DOHH2 (cell line): ENCODE measurements at regions not wholly inside any gene's neighbourhood (a gene's known extent, or its start where the extent isn't known, plus 50 kb on each side); places are given as distances from the start of the nearest gene placed in this dataset.

Experiments used
- H3F3A ChIP-seq: fragments of 200-600 bp; sonication (generic), shearing (Covaris generic); 2 replicates; pipeline ENCODE4 v1.6.0; 2016; ENCODE audit warnings: antibody characterized with exemption, mild to moderate bottlenecking; ENCODE audit not compliant: control insufficient read depth, insufficient read depth
- H3K27ac ChIP-seq: fragments of 200-600 bp; sonication (generic); 2 replicates; pipeline ENCODE4 v1.5.1; 2014; ENCODE audit warnings: low read depth, mild to moderate bottlenecking, low read length, moderate library complexity
- H3K27me3 ChIP-seq: fragments of 200-600 bp; sonication (generic); 2 replicates; pipeline ENCODE4 v1.6.1; 2014; ENCODE audit warnings: mild to moderate bottlenecking, low read length, mixed read lengths; ENCODE audit not compliant: control insufficient read depth
- H3K36me3 ChIP-seq: fragments of 200-600 bp; sonication (generic); 2 replicates; pipeline ENCODE4 v1.6.1; 2014; ENCODE audit warnings: mild to moderate bottlenecking, low read length, moderate library complexity, mixed read lengths; ENCODE audit not compliant: control insufficient read depth
- H3K4me1 ChIP-seq: fragments of 200-600 bp; sonication (generic); 2 replicates; pipeline ENCODE4 v1.6.1; 2014; ENCODE audit warnings: mild to moderate bottlenecking, low read length, mixed read lengths; ENCODE audit not compliant: control insufficient read depth
- H3K4me2 ChIP-seq: fragments of 200-600 bp; sonication (generic); 2 replicates; pipeline ENCODE4 v1.6.0; 2014; ENCODE audit warnings: mild to moderate bottlenecking, low read length, moderate library complexity
- H3K4me3 ChIP-seq: fragments of 200-600 bp; sonication (generic); 2 replicates; pipeline ENCODE4 v1.5.1; 2014; ENCODE audit warnings: mild to moderate bottlenecking, low read length, mixed read lengths
- H3K79me2 ChIP-seq: fragments of 200-600 bp; sonication (generic); 2 replicates; pipeline ENCODE4 v1.6.1; 2014; ENCODE audit warnings: mild to moderate bottlenecking, low read length, mixed read lengths; ENCODE audit not compliant: control insufficient read depth
- H3K9me2 ChIP-seq: fragments of 200-600 bp; sonication (generic); replicated peaks from 2 replicates; pipeline ENCODE4 v1.6.1; 2014; ENCODE audit warnings: mild to moderate bottlenecking, low read length, mixed read lengths; ENCODE audit not compliant: control insufficient read depth
- H3K9me3 ChIP-seq: fragments of 200-600 bp; sonication (generic); 2 replicates; pipeline ENCODE4 v1.6.1; 2014; ENCODE audit warnings: antibody characterized with exemption, low read length, mixed read lengths; ENCODE audit not compliant: control insufficient read depth, insufficient read depth
- H4K20me1 ChIP-seq: fragments of 200-600 bp; sonication (generic); 2 replicates; pipeline ENCODE4 v1.6.0; 2014; ENCODE audit warnings: low read depth, mild to moderate bottlenecking, antibody characterized with exemption, low read length, moderate library complexity; ENCODE audit not compliant: control insufficient read depth, insufficient read depth
- EZH2phosphoT487 ChIP-seq: fragments of 200-600 bp; sonication (generic); IDR thresholded peaks from 2 replicates; pipeline ENCODE4 v1.6.1; 2017; ENCODE audit warnings: borderline replicate concordance, mild to moderate bottlenecking, antibody characterized with exemption, low read length, moderate library complexity, mixed read lengths
- TF ChIP-seq, protein P1 (sequence below): fragments of 200-600 bp; sonication (generic); IDR thresholded peaks from one replicate; pipeline ENCODE4 v1.5.1; 2014; ENCODE audit warnings: antibody characterized with exemption, mild to moderate bottlenecking, low read depth, low read length; ENCODE audit not compliant: poor library complexity, severe bottlenecking

DNA sequence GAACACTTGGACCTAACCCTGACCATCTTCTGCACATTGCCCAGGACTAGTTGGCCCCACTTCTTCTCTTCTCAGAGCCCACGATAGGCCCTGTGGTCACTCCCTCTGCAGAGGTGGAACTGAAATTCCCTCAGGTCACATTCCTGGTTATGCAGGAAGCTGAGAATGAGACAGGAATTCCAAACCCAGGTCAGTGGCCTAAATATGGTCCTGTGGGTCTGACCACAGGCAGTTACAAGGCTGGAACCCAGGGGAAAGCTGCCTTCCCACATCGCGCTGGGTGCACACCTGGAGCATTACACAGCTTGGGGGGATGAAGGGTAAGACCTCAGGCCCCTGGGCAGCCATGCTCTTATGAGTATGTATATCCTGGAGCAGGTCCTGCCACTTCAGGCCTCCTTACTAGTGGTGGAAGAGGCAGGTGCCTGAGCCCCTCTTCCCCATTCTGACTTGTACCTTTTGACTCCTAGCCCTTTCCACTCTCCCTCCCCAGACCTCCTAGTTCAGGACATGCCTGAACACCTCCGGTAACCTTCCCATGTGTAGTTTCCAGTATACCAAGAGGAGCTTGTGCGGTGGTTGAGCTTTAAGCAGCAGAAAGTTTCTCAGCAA is 173.5 kb downstream of the ASMT start:
- Histone ChIP-seq H3K4me2 (no peak overlapping the region), H3F3A (no peaks in the 10 kb centered on the region), H4K20me1 (no peaks in the 10 kb centered on the region), H3K4me3 (no peak overlapping the region), H3K79me2 (no peaks in the 10 kb centered on the region), H3K9me3 (peaks cover 7% of the 10 kb centered on the region; the same call in 1 of the 2 replicates), H3K36me3 (no peaks in the 10 kb centered on the region), H3K9me2 (no peaks in the 10 kb centered on the region), H3K27me3 (no peaks in the 10 kb centered on the region), H3K27ac (no peak overlapping the region), H3K4me1 (no peaks in the 10 kb centered on the region)
- no peak for TF ChIP-seq EZH2phosphoT487
- TF ChIP-seq, protein P1, sequence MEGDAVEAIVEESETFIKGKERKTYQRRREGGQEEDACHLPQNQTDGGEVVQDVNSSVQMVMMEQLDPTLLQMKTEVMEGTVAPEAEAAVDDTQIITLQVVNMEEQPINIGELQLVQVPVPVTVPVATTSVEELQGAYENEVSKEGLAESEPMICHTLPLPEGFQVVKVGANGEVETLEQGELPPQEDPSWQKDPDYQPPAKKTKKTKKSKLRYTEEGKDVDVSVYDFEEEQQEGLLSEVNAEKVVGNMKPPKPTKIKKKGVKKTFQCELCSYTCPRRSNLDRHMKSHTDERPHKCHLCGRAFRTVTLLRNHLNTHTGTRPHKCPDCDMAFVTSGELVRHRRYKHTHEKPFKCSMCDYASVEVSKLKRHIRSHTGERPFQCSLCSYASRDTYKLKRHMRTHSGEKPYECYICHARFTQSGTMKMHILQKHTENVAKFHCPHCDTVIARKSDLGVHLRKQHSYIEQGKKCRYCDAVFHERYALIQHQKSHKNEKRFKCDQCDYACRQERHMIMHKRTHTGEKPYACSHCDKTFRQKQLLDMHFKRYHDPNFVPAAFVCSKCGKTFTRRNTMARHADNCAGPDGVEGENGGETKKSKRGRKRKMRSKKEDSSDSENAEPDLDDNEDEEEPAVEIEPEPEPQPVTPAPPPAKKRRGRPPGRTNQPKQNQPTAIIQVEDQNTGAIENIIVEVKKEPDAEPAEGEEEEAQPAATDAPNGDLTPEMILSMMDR, result no peak

DNA sequence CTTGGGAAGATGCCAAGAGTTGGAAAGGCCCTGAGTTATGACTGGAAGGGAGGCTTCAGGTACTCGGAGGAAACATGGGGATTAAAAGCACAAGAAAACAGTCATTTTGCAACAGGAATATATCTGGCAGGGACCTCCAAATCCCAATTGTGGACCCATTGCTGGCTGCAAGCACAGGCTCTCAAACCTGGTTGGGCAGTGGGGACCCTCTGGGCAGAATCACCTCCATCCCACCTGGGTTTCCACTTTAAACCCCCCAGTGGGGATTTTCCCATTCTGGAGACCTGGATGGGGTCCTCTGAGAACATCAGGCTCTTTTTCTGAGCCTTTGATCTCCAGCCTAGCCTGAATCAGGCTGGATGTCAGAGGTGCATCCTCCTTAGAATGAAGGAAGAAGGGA is 177.8 kb downstream of the ASMT start:
- H3K27me3 ChIP-seq, result no peaks in the 10 kb centered on the region
- H3K4me3 ChIP-seq, result no peak overlapping the region
- H3K9me2 ChIP-seq, result no peaks in the 10 kb centered on the region
- no peaks in the 10 kb centered on the region for H3F3A ChIP-seq
- H4K20me1 ChIP-seq, result no peaks in the 10 kb centered on the region
- no peak overlapping the region for H3K4me2 ChIP-seq
- H3K4me1 ChIP-seq, result no peaks in the 10 kb centered on the region
- TF ChIP-seq, protein P1, result no peak
- TF ChIP-seq EZH2phosphoT487, result no peak
- no peaks in the 10 kb centered on the region for H3K79me2 ChIP-seq
- no peaks in the 10 kb centered on the region for H3K36me3 ChIP-seq
- H3K27ac ChIP-seq, result no peak overlapping the region
- H3K9me3 ChIP-seq, result no peaks in the 10 kb centered on the region

DNA sequence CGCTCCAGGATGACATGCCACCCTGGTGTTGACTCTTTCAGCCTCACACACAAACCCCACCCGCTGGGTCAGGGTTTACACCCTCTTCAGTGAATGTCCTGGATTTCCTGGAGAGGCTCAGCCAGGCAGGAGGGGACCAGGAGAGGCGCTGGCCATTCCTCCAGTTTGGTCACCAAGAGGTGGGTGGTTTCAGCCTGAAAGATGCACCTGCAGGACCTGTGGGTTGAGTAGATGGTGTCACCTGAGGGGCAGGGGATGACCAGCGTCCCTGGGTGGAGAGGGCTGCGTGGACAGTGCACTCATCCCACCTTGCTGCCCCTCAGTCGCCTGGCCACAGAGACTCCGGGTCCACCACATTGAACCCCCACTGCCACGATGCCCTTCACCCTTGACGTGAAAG is 179.7 kb downstream of the ASMT start:
- H3K4me2 ChIP-seq, result no peak overlapping the region
- TF ChIP-seq, protein P1, result no peak
- no peak for TF ChIP-seq EZH2phosphoT487
- no peaks in the 10 kb centered on the region for H4K20me1 ChIP-seq
- H3K4me3 ChIP-seq, result no peak overlapping the region
- no peaks in the 10 kb centered on the region for H3K4me1 ChIP-seq
- H3K9me3 ChIP-seq, result no peaks in the 10 kb centered on the region
- H3K36me3 ChIP-seq, result no peaks in the 10 kb centered on the region
- H3K27me3 ChIP-seq, result no peaks in the 10 kb centered on the region
- H3K27ac ChIP-seq, result no peak overlapping the region
- no peaks in the 10 kb centered on the region for H3K9me2 ChIP-seq
- no peaks in the 10 kb centered on the region for H3F3A ChIP-seq
- no peaks in the 10 kb centered on the region for H3K79me2 ChIP-seq
